HG02981 (cell line): ENCODE measurements at regions not wholly inside any gene's neighbourhood (a gene's known extent, or its start where the extent isn't known, plus 50 kb on each side); places are given as distances from the start of the nearest gene placed in this dataset.

Source experiments
- ATAC-seq: cut with Tn5 transposase; IDR thresholded peaks from one replicate; pipeline ENCODE4 v1.9.1; 2021; ENCODE audit warnings: mild to moderate bottlenecking, moderate library complexity; ENCODE audit not compliant: unreplicated experiment

- ATAC-seq: no peak
Measured at GRCh38 chr10:130836344-130836743, 475.2 kb downstream of the TCERG1L start.

DNA sequence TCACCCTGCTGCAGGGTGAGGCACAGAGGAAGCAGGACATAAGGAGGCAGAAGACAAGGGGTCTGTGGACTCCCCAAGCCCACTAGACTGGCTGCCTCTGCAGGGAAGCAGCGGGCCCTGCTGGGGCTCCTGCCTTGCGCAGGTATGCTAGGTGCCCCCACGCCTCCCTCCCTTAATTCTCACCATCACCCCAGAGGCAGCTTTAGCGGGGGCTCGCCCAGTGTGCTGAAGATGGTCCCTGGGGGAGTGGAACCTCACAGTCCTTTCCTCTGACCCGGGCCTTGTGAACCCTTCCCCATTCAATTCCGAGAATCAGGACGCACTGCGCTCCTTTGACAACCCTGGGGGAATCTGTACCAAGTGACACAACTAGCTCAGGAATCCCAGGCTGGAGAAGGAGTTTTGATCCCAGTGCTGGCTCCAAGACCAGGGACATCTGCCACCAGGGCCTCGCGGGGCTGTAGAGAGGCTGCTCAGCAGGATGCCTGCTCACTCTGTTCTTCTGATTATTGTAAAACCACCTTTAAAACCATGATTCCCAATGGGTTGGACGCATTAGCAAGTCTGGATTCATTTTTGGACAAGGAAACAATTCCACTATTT is 468.4 kb downstream of the TCERG1L start:
- no peak for ATAC-seq

DNA sequence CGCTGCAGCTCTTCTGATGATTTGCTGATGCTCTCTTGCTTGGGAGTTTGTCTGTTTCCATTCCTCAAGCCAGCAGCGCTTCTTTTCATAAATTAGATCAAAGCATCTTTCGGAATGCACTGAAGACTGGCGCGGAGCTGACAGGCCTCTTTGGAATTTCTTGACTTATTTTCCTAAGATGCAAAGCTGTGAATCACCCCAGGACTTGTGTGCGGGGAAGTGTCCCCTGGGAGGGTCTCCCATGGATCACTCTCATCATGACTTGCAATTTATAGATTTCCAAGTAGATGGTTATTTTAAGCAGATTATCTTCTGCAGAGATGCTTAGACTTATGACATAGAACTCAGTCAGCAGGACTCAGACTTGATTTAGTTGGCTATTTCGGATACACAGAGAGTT is 467.2 kb downstream of the TCERG1L start:
- no peak for ATAC-seq

DNA sequence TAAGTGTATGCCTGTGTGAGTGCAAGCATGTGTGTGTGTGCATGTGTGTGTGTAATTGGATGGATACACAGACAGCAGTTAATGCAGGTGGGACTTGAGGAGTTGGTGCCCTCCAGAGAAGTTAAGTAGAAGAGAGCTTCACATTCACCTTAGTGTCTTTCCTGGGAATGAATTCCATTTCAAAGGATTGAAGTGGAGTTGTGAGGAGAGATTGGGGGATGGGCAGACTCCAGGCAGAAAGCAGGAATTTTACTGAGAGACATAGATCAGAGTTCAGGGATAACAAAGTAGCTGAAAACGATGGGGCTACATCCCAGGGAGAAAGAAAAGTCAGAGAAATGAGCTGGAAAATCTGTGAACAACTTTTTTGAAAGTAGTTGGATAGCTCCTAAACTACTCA is 464.4 kb downstream of the TCERG1L start:
- no peak for ATAC-seq

DNA sequence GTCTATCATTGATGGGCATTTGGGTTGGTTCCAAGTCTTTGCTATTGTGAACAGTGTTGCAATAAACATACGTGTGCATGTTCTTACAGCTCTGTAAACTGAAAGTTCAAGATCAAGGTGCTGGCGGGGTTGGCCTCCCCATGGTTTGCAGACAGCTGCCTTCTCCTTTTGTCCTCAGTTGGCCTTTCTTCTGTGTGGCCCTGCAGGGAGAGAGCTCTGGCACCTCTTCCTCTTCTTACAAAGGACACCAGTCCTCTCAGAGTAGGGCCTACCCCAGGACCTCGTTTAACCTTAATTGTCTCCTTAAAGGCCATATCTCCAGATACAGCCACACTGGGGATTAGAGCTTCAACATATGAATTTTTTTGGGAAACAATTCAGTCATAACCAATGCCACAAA is 462.7 kb downstream of the TCERG1L start:
- ATAC-seq: no peak

DNA sequence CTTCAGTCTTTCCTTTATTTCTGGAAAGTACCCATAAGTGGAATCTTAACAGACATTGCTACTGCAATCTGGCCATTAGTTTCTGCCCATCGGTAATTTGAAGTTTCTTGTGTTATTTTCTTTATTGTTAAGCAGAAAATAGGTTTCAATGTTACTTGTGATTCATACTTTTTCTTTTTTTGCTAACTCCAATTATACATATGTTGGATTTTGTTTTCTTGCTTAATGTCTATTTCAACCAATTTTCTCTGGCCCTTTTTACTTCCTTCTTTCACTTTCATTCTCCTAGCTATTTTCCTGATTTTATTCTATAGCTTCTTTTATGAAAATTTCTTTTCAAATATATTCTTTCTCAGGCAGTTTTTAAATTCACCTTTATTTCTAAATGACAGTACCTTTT is 457.4 kb downstream of the TCERG1L start:
- no peak for ATAC-seq

GRCh38 chr10:130857631-130858295 is 453.8 kb downstream of the TCERG1L start:
- no peak for ATAC-seq

DNA sequence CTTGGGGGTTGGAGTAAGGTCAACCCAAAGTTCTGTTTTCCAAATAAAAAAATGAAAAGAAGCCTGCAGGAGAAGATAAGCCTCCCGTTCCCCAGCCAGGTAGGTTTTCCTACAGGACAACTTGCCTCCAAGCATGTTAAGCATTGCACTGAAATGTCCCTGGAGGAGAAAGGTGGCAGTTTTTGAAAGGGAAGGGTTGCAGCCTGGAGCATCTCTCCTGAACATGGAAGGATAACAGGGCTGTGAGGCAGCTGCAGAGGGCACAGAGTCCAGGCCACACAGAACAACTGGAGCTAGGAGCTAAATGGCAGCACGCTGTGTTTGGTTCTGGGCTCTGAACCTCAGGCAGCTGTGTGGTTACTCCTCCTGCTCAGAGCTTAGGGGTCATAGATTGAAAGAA is 452.9 kb downstream of the TCERG1L start:
- ATAC-seq: no peak

- no peak for ATAC-seq
Measured at GRCh38 chr10:130859427-130859826, 452.1 kb downstream of the TCERG1L start.

- ATAC-seq: no peak
Measured at GRCh38 chr10:130862122-130862521, 449.4 kb downstream of the TCERG1L start.

GRCh38 chr10:130862626-130863025 is 448.9 kb downstream of the TCERG1L start:
- ATAC-seq: no peak

GRCh38 chr10:130863044-130863443 is 448.5 kb downstream of the TCERG1L start:
- no peak for ATAC-seq

- ATAC-seq: no peak
Measured at GRCh38 chr10:130864961-130865818, 446.3 kb downstream of the TCERG1L start.

GRCh38 chr10:130866857-130867256 is 444.7 kb downstream of the TCERG1L start:
- no peak for ATAC-seq

DNA sequence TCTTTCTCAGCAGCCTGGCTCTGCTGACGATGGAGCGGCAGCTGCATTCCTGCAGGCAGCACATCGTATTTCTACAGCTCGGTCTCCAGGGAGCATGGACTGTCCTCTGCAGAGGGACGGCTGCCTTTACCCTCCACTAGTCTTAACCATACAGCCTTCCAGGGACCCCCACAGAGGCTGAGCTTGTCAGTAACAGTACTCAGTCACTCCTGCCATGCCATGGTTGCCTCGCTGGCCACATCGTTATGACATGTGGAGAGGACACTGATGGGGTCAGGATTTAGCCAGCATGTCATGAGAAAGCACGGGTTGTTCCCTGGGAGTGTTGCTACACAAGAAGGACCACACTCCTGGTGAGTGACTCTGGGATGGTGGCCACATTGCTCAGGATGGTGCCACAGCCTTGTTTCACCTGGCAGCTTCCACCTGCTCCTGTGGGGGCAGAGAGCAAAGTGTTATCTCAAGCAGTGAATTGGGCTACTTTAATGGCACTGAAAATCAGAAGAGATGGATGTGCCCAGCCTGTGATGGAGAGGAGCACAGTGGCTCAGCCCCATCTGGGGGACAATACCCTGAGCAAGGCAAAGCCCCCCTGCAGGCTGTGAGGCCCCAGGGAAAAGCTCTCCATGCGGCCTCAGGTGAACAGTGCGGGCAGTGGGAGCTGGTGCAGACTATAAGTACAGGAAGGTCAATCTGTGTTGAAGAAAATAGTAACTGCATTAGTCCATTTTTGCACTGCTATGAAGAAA is 443.9 kb downstream of the TCERG1L start:
- no peak for ATAC-seq

DNA sequence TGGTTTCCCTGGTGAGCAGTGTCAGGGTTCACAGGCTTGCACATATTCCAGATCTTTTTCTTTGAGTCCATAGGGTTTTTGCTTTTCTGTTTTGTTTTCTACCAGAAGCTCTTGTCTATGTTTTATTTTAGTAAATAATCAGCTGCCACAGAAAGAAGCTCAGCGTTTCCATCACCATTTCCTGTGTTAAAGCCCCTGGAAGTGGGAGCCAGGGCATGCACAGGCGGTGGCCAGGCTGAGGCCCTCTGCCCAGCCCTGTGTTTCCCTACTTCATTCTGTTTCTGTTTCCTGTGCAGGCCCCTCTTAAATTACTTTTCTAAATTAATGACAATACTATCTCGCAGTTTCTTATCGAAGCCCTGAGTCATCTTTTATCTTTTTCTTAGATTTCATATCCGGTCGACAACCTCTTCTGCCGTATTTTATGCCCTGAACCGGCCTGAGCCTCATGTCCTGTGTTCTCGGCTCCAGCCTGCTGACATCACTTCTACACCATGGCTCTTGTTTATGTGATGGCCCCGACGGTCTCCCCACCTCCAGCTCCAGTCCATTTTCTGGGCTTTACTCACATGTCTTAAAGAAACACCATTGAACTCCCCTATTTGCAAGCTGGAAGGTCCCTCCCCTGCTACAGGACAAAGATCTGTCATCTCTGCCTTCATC is 442.2 kb downstream of the TCERG1L start:
- ATAC-seq: no peak

DNA sequence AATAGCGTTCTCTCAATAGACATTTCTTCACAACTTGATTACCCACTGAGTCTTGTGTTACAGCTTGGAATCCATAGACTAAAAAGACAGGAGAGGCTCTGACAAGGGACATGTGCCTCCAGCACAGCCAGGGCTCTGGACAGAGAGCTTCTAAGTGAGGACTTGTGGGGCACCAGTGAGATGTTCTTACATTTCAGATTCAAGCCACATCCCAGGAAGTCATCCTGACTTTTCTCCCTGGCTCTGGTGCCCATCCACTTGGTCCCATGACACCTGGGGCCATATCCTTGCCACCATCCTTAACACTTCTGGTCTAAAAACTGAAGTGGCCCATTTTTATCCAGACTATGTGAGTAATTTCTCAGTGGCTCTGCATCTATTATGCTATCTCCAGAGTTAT is 440.1 kb downstream of the TCERG1L start:
- no peak for ATAC-seq

DNA sequence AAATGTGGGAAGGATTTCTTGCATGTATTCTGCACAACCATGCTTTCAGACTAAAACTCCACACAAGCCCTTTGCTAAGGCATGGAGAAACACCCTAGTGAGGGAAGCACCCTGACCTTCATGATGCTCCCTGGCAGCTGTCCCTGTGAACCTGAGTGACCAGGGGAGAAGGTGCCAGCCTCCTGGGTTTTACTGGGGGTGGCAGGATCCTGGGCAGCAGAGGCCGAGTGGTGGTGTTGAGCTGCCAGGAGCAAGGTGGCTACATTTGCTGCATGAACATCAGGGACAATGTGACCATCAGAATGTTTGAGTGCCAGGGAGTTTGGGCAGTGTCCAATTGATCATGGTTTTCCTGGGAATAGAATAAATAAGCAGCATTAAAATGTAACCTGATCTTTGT is 437.9 kb downstream of the TCERG1L start:
- no peak for ATAC-seq

DNA sequence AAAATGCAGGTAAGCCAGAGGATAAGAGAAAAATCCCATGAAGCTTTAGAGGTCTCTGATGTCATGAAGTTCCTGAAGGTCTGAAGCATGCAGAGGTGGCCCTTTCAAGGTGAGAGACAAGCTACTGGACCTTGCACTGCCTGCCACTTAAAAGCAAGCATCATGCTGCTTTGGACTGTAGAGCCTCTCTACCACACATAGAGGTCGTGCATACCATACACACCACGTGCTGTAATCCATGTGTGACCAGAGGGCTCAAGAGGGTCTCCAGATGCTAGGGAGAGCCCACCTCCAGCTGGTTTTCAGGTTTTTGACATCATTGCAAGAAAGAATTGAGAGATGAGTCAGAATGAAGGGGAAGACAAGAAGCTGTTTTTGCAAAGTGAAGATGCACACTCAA is 436.4 kb downstream of the TCERG1L start:
- ATAC-seq: no peak

DNA sequence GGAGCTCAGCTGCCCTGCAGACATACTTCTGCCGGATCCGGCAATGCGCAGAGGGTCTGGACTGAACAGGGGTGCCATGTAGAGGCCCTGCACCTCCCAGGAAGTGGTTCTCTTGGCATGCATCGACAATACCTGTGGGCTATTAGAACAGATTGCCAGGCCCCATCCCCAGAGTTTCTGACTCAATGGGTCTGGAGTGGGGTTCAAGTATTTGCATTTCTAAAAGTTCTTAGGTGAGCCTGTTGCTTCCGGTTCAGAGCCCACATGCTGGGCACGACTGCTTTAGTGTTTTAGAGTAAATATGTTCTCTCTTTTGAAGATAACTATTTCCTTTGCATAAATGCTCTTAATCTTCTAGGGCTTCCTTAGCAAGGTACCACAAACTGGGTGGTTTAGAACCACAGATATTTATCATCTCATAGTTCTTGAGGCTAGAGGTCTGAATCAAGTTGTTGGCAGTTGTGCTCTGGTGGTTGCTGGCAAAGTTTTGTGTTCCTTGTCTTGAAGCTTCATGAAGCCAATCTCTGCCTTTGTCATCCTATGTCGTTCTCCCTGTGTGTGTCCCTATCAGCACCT is 435.5 kb downstream of the TCERG1L start:
- ATAC-seq: no peak
